GM21360 (cell line): ENCODE measurements at regions not wholly inside any gene's neighbourhood (a gene's known extent, or its start where the extent isn't known, plus 50 kb on each side); places are given as distances from the start of the nearest gene placed in this dataset.

Experiments used
- ATAC-seq: cut with Tn5 transposase; IDR thresholded peaks from one replicate; pipeline ENCODE4 v1.9.1; 2021; ENCODE audit warnings: mild to moderate bottlenecking, moderate library complexity; ENCODE audit not compliant: unreplicated experiment

DNA sequence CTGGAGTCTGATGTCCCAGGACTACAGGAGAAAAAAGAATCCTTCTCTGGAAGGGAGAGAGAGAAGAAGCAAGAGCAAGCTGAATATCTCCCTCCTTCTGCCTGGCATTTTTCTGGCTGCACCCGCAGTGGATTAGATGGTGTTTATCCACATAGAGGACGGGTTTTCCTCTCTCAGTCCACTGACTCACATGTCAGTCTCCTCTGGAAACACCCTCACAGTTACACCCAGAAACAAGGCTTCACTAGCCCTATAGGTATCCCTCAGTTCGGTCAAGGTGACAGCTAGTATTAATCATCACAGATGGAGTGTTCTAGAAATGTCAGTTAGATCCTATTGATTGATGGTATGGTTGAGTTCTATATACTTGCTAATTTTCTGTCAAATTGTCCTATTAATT, 87.9 kb downstream of the RHOU start:
- ATAC-seq, result no peak

DNA sequence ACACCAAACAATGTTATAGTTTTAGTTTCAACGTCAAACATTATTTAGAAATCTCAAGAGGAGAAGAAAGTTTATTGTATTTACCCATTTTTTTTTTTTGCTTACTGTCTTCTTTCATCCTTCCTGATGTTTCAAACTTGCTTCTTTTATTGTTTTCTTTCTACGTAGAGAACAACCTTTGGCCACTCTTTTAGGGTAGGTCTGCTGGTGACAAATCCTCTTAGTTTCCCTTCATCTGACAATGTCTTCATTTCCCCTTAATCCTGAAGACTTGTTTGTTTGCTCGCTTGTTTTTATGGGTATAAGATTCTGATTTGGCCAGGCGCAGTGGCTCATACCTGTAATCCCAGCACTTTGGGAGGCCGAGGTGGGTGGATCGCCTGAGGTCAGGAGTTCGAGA, 89.1 kb downstream of the RHOU start:
- ATAC-seq, result no peak

DNA sequence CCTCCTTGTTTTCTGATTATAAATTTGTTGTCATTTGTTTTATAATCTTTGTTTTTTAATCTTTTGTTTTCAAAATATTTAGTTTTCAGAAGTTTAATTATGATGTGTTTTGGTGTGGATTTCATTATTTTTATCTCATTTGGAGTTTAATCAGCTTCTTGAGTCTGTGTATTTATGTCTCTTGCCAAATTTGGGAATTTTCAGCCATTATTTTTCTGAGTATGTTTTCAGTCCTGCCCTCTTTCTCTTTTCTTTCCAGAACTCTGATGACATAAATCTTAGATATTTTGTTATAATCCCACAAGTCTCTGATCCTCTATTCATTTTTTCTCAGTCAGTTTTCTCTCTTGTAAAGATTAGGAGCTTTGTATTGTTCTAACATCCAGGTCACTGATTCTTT, 89.8 kb downstream of the RHOU start:
- no peak for ATAC-seq

DNA sequence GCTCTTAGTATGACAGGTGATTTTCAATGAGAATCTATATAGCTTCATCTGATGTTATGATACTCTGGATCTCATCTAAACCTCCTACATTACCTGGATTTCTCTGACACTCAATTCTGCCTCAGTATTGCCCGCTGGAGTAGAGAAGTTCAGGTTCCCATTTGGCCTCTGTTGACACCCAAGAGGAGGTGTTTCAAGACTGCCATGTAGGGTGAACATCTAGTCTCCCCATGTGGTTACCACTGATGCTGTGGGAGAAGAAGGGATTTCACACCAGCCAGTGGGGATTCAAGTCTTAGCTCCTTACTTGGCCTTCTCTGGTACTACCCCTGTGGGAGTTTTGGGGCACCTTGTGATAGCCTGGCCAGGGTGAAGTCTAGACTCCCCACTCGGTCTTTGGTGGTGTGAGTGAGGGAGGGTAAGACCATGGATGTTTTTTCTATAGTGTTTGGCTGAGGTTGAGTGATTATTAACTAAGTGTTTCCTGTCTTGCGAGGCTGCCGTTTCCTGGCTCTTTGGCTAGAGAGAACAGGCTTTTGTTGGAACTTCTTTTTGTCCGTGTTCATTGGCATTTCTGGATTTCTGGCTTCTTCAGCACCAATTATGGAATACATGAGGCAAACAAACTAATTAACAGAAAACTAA, 90.7 kb downstream of the RHOU start:
- ATAC-seq, result no peak

DNA sequence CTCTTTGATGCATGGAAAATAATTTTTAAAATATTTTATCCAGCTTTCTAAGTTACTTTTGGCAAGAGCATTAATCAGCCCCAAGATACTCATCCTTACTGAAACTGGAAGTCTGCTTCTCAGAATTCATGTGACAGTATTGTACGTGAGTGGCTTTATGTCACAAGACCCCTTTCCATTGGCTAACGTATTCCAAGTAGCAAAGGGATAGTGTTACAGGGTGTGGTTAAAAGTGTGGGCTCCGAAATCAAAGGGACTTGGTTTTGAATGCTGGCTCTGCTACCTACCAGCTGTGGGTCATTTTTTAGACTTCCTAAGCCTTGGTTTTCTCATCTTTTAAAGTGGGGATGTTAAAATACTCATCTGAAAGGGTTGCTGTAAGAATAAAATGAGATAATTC, 91.7 kb downstream of the RHOU start:
- no peak for ATAC-seq

DNA sequence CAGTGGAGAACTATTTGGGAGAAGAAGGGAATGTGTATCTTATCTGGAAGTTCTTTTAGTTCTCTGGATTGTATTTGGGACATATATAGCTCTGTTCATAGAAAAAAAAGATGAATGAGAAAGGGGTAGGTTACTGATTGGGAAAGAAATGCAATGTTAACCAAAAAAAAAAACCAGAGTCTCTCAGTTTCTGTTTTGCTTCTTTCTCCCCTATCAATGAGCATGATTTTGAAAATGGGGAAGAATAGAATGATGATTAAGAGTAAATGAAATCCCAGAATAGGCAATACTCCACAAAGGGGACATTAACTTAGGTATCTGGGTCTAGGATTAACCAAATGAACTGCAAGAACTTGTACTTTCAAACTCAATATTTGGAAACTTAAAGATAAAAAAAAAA, 92.9 kb downstream of the RHOU start:
- no peak for ATAC-seq

DNA sequence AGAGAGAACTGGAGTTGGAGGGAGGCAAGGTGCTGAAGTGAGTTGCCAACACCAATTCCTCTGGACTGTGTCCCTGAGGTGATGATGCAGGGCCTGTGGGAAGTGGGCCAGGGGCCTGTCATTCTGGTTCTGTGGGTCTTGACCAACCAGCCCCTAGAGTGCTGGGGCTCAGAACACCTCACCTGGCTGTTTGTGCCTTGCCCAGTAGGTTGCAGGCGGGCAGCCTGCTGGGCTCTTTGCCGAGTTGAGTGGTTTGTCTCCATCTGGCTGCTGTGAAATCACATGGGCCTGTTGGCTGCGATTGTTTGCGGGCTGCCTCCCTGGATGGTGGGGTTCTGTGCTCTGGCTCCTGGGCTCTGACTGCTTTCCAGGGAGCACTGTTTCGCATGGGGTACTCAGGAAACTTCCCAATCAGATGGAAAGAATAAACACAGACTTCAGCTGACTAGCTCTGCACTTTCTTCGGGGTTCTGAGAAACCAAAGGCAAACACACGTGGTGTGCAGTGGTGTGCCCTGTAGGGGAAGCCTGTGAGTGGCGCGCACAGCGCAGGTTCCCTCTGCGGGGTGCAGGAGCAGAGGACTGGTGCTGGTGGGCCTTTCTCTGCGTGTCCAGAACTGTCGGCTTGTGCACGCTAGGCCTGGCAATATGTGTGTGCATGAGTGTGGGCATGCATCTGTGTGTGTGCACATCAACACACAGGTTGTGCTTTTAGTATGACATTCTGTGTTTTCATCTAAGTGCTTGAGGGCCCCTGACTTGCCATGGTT, 95.1 kb downstream of the RHOU start:
- ATAC-seq, result no peak

DNA sequence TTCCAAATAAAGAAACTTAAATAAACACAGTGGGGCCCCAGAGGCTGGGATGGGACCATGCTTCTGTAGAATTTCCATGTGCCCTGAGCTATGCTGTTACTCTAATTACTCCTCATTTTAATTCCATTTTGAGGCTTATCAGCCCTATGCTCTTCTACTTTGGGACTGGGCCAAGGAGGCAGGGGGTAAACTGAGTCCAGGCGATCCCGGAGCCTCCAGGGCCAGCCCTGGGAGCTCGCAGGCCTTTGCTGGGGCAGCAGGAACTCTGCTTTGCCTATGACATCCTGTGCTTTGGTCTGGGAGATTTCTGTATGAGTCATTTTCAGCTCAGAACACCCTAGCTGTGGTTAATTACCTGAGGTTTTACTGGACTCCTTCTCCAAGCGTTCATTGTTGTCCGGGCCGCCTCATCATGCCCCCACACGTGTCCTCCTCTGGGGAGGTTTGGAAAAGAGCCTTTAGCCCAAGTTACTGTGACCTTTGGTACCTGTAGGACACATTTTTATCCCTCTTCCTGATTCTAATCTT, 95.7 kb downstream of the RHOU start:
- no peak for ATAC-seq

DNA sequence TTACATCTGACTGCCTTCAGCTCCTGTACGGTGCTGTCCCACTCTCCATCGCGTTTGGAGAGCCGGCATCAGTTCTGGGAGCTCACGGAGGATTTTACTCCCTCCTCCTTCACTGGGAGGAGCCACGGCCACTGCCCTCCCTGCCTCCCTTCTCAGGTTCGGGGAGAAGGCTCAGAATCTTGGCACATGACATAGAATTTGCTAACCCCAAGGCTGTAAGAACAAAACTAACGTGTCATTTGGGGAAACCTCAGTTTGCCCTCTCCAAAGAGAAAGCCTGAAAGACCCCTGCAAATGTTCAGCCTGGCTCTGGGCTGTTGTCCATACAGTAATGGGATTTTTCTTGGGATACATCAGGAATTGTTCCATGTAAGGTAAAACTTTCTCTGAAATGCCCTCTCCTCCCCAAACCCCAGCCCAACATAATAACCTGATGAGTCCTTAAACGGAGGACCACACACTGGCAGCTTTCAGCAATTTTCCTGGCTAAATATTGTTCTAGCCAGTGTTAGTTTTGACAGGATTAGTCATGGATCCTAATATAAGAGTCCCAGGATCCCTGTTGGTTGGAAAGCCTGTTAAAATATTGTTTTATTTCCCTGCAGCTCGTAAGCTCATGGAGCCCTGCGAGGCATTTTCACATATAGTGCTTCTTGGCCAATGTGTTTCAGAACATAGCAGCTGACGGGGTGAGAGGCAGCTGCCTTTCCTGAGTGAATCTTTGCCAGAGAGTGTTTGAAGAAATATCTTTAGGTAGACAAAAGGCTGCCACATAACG, 98.8 kb downstream of the RHOU start:
- ATAC-seq, result no peak

DNA sequence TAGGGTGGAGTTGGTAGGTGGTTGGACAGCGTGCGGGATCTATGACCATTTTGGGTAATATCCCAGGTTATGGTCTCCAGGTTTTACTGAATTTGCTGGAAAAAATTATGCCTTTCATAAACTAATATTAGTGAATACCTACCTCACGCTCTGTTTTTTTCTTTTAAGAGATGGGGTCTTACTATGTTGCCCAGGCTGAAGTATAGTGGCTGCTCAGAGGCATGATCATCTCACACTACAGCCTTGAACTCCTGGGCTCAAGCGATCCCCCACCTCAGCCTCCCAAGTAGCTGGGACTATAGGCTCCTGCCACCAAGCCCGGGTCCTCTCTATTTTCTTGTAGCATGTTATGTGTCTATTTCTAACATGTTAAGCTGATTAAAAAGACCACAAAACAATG, 100.2 kb downstream of the RHOU start:
- no peak for ATAC-seq

DNA sequence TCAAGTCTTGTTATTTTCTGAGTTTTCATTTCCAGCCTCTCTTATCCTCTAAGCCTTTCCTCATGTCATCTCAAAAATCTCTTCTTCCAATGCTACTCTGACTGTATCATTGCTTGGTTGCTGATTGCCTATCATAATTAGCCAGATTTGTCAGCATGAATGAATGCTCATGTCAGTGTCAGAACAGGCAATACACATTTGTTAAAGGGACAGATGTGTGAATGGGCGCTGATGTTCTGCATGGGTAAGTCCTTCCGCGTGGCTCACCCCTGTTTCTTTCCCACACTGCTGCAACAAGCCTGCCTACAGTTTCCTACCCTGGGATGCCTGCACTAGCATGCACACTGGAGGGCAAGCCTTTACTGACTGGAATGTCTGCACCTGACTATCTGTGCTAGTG, 100.6 kb downstream of the RHOU start:
- no peak for ATAC-seq

DNA sequence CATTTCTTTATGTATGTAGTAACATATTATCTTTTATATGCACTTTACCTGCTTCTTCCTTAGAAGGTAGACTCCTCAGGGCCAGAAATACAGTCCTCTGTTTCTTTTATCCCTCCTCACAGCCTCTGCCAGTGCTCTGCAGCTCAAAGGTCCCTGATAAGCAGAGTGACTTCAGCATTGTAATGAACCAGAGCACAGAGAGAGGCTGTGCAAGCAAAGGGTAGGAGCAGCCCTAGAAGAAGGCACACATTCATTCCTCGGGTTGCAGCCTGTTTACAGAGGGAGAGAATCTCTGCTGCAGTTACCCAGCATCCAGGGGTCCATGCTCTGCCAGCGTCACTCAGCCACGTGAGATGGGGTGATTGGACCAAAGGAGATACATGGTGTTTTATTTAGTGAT, 101.1 kb downstream of the RHOU start:
- ATAC-seq, result no peak

DNA sequence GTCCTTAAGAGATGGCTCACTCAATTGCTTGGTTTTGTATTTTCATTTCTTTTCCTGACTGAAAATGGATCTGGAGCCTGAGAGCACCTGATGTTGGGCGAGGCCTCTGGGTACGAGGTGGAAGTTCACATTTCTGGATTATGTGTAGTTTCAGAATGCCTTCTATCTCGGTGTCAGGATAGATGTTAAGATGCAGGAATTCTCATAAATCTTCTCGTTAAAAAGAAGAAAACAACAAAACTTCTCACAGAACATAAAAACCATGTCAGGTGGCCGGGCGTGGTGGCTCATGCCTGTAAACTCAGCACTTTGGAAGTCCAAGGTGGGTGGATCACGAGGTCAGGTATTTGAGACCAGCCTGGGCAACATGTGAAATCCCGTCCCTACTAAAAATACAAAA, 101.8 kb downstream of the RHOU start:
- ATAC-seq, result no peak

DNA sequence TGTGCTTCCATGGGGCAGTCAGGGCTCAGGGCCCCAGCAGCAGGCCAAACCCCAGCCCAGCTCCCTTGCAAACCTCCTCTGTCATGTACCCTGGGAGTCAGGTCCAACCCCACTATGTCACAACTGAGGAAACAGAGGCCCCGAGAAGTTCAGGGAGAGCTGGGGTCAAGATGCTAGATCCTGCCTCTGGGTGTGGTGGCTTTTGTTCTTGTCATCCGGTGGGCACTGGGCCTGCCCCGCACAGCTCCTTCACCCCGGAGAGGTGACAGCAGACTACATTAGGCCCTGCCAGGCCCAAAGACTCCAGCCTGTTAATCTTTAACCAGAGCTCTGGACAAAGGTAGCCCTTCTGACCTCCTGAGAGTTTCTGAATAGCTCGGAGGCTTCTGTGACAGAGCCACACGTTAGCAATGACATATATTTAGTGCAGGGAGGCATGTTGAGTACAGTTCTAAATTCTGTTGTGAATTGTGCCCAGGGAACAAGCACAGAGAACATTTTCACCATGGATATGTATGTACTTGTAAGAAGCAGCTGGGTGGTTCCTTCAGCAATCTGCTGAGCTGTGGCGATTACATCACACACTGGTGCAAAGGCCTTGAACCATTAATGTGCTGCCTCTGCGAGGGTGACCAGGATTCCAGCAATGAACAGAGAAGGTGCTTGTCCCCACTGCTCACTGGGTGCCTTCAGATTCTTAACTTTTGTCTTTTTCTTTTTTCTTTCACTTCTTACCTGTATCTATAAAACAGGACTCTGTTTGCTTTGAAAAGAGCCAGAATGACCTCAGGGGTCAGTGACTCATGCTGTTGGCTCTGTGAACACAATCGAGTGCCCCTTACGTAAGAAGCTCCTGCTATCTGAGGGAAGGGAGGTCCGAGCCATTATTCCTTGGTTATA, 102.8 kb downstream of the RHOU start:
- no peak for ATAC-seq

DNA sequence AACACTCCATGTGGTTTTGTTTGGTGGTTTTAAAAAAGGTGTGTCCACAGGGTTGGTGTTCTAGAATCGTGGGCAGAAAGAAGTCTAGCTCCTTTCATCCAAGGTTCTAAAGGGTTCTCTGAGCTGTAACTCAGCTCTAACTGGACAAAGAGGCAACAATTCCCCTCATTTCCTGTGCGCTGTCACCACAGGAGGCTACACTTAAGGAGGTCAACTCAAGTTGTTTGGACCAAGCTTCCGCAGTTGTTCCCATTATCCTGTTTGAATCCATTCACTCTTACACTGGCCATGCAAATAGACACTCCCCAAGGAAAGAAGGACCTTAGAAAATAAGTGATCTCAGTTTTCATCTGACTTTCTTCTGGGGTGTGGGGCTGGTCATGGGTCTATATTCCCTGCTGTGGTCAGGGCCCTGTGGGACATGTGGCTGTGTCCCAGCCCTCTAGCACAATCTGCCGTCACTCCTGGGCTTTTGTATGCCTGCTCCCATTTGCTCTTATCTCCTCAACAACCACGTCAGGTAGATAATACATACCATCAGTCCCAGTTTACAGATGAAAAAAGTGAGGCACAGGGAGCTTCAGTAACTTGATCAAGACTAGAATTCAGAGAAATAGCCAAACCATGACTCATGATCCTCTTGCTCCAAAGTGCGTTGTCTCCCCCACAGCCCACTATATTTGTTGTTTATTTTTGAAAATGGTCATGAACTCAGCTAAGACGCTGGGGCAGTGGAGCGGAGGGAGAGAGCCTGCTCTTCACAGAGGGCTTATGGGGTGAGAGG, 103.6 kb downstream of the RHOU start:
- ATAC-seq, result no peak

DNA sequence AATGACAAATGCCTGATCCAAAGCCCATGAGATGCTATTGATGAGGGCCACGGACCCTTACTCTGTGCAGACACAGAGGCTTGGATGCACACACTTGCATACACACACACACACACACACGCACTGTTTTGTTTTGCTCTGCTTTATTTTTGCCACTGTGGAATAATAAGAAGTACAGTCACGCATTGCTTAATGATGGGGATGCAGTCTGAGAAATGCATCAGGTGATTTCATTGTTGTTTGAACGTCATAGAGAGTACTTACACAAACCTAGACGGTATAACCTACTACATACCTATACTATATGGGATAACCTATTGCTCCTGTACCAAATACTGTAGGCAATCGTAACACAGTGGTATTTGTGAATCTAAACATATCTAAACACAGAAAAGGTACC, 104.4 kb downstream of the RHOU start:
- ATAC-seq, result no peak

DNA sequence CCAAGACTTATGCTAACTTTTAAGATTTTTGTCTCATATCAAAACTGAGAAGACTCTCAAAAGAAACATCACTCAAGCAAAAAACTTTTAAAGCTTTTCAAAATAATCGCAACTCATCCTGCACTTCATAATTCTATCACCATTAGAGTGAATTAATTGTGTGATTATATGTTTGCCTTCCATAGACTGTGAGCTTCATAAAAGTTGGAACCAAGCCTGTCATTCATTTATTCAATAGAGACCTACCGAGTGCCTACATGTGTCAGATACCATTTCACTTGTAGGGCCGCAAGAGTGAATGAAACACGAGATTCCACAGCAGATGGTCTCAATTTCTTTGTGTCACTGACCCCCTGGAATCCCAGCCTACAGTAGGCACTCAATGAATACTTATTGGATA, 106.4 kb downstream of the RHOU start:
- no peak for ATAC-seq

DNA sequence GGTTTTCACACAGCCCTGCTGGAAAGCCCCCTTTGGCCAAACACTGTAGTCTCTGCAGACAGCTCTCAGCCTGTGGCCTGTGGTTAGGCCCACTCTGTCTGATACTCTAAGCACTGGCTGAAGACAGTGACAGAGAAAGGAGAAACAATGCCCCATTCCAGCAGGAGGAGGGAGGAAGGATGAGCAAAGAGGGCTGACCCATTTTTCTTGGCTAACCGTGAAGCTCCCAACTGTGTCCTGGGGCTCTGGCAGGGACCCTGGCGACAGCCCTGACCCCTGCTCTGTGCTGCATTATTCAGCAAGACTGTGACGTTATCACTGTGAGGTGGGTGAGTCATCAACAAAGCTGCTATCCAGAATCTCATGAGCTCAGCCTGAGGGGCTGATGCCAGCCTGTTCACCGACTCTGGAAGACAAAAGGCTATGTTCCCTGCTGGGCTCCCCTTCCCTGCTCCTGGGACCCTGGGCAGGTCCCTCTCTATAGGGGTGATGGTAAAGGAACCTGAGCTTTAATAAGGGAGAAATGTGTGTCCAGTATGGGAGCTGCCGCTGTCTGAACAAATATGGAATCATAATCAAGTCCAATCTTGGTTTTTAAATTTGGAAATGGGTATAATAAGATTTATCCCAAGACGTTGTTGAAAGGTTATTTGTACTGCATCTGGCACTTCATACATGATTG, 107.0 kb downstream of the RHOU start:
- no peak for ATAC-seq

DNA sequence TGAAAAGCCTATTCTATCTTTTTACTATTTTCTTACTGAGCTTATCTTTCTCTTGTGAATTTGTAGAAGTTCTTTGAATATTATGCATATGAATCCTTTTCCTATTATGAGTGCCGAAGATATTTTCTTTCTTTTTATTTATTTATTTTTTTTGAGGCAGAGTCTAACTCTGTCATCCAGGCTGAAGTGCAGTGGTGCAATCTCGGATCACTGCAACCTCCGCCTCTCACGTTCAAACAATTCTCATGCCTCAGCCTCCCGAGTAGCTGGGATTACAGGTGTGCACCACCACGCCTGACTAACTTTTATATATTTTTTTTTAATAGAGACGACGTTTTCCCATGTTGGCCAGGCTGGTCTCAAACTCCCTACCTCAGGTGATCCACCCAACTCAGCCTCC, 109.8 kb downstream of the RHOU start:
- no peak for ATAC-seq
